Adrenal gland (tissue), 9 donors: ENCODE measurements at regions not wholly inside any gene's neighbourhood (a gene's known extent, or its start where the extent isn't known, plus 50 kb on each side); places are given as distances from the start of the nearest gene placed in this dataset.

ENCODE experiments used
- DNase-seq, 7 donors: peaks; one replicate each; pipeline ENCODE4 v3.0.0-alpha.2; 2019 to 2020
- H3K27ac ChIP-seq, 5 donors: fragments of 200-600 bp; sonication (generic) in 4 of 5; 1 replicate in 3 of 5; 2 replicates in 2 of 5; pipeline versions ENCODE4 v1.5.1 to v1.8.0; 2016 to 2020; ENCODE audit warnings: mild to moderate bottlenecking in 1 of 5
- H3K27me3 ChIP-seq: fragments of 200-600 bp; 2 replicates; pipeline ENCODE4 v1.8.0; 2021
- H3K36me3 ChIP-seq, 2 donors: fragments of 200-600 bp; replicated peaks in 1 of 2; 1 replicate in 1 of 2; 2 replicates in 1 of 2; pipeline versions ENCODE4 v1.5.1 to v1.8.0; 2018 to 2022
- H3K4me1 ChIP-seq, 2 donors: fragments of 200-600 bp; replicated peaks in 1 of 2; 1 replicate in 1 of 2; 2 replicates in 1 of 2; pipeline versions ENCODE4 v1.5.1 to v1.8.0; 2018 to 2021
- H3K4me3 ChIP-seq, 4 donors: fragments of 200-600 bp; sonication (generic) in 3 of 4; one replicate each; pipeline ENCODE4 v1.5.1; 2016 to 2018
- H3K9me3 ChIP-seq, 3 donors: fragments of 200-600 bp; sonication (generic) in 1 of 3; replicated peaks in 1 of 3; 1 replicate in 2 of 3; 2 replicates in 1 of 3; pipeline versions ENCODE4 v1.5.1 to v1.8.0; 2016 to 2021
- POLR2A ChIP-seq, 2 donors: fragments of 450-650 bp; IDR thresholded peaks; one replicate each; pipeline ENCODE4 v1.6.1; 2017; ENCODE audit warnings: antibody characterized with exemption in 2 of 2, mild to moderate bottlenecking in 2 of 2, moderate library complexity in 1 of 2
- WGBS, 4 donors: extraction: QIAGEN DNeasy Blood & Tissue Kit in 2 of 4; methylation state at CpG; one replicate each; pipeline versions ENCODE4 v1.1.5 to v1.1.7; 2013 to 2017; 5-methylcytosine and 5-hydroxymethylcytosine counted together
- intact Hi-C, 2 donors: fragments of 100-400 bp; cut with DNase I; formaldehyde crosslinking; loops; one replicate each; pipeline versions ENCODE4 v1.14.1 to v1.15.0; 2022 to 2023
- TF ChIP-seq, protein P1 (sequence below), 6 experiments: fragments of 450-650 bp in 4 of 6; fragments of 200-600 bp in 2 of 6; sonication (generic) in 1 of 6; IDR thresholded peaks; 1 replicate in 5 of 6; 2 replicates in 1 of 6; pipeline versions ENCODE4 v1.5.1 to v1.8.0; 2016 to 2021; ENCODE audit warnings: antibody characterized with exemption in 6 of 6, mild to moderate bottlenecking in 2 of 6, moderate library complexity in 1 of 6
- donor health status: healthy with polysubstance abuse.
- donor health status: Bipolar disorder and iron deficiency.
- donor health status: DM: yes; HTN: yes; CAD: no.
- donor health status: DM: no; HTN: no; CAD: no.
- donor health status: DM: no; HTN: no; CAD: no.

DNA sequence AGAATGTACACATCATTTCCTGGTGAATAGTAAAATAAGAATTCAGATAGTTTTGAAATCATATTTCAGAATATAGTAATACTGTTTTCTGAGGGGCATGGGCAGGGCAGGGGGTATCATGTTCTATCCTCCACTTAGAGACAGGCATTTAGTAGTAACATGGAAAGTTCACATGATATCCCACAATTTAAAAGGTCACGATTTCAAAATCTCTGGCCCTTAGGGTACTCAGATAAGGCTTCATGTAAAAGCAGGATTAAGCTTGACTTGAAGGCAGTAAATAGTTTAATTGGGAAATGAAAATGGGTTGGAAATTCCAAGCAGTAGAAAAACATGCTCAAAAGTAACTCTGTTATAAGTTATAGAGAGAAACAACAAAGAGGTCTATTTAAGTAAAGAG is 353.2 kb upstream of the AGTR1 start:
- no peak for DNase-seq
- Histone ChIP-seq H3K9me3 (no peaks in the 10 kb centered on the region), H3K27ac (no peak overlapping the region), H3K27me3 (no peaks in the 10 kb centered on the region), H3K4me3 (no peak overlapping the region), H3K36me3 (no peaks in the 10 kb centered on the region), H3K4me1 (no peaks in the 10 kb centered on the region)
- 67 to 79% (median 77%) methylated on average over 1 of the region's 1 CpG for WGBS, 4 donors
- TF ChIP-seq, protein P1, sequence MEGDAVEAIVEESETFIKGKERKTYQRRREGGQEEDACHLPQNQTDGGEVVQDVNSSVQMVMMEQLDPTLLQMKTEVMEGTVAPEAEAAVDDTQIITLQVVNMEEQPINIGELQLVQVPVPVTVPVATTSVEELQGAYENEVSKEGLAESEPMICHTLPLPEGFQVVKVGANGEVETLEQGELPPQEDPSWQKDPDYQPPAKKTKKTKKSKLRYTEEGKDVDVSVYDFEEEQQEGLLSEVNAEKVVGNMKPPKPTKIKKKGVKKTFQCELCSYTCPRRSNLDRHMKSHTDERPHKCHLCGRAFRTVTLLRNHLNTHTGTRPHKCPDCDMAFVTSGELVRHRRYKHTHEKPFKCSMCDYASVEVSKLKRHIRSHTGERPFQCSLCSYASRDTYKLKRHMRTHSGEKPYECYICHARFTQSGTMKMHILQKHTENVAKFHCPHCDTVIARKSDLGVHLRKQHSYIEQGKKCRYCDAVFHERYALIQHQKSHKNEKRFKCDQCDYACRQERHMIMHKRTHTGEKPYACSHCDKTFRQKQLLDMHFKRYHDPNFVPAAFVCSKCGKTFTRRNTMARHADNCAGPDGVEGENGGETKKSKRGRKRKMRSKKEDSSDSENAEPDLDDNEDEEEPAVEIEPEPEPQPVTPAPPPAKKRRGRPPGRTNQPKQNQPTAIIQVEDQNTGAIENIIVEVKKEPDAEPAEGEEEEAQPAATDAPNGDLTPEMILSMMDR (IDR thresholded peaks at IDR 0.05): no peak
- no peak for TF ChIP-seq POLR2A (IDR thresholded peaks at IDR 0.05)
- intact Hi-C loops: no loop called here

DNA sequence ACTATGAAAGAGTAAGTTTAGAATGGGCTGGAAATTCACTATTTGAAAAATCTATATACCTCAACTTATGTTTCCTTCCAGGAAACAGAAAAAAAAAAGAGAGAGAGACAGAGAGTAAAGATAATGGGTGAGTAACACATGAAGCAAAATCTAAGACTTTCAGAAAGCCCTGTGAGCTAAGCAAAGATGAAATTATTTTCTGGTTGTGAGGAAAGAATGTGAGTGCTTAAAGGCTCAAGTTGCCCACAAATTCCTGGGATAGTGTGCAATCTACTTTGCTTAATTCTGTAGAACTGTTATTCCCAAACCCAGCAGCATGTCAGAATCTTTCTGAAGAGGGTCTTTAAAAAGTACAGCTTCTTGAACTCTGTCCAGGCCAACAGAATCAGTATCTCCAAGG is 337.7 kb upstream of the AGTR1 start:
- intact Hi-C loops: no loop called here
- no peak for TF ChIP-seq POLR2A (IDR thresholded peaks at IDR 0.05)
- TF ChIP-seq, protein P1 (IDR thresholded peaks at IDR 0.05): no peak
- Histone ChIP-seq H3K27ac (no peak overlapping the region), H3K4me1 (no peaks in the 10 kb centered on the region), H3K27me3 (no peaks in the 10 kb centered on the region), H3K9me3 (no peaks in the 10 kb centered on the region), H3K4me3 (no peak overlapping the region), H3K36me3 (no peaks in the 10 kb centered on the region)
- no peak for DNase-seq

DNA sequence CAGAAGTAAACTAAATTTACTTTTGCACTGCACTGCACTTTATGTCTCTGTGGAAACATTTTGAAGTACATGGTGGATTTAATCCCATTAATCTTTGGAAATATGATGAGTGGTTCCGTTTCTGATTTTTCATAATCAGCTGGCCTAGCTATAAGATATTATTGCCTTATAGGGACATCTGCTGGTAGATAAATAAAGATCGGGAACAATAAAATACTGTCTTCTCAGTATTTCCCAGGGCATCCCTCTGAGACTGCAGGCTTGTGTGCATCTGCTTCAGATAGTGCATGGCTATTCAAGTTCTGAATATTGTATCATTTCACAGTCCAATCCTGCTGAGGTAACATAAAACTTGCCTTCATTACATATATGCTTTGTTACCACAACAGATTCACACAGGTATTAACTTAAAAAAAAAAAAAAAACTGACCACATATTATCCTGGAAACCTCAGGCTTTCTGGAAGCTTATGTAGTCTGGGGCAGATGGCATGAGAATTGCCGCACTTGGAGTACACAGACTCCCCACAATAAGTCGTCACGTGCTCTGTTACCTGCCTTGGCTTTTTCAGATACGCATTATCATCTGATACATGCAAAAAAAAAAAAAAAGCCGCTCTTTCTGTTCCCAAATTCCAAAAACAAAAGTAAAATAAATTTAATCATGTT is 330.8 kb upstream of the AGTR1 start:
- DNase-seq: no peak
- Histone ChIP-seq H3K4me3 (no peak overlapping the region), H3K27me3 (no peaks in the 10 kb centered on the region), H3K36me3 (no peaks in the 10 kb centered on the region), H3K9me3 (no peaks in the 10 kb centered on the region), H3K27ac (no peak overlapping the region), H3K4me1 (no peaks in the 10 kb centered on the region)
- 75 to 81% (median 76%) methylated on average over 7 of the region's 7 CpGs for WGBS, 4 donors
- TF ChIP-seq POLR2A (IDR thresholded peaks at IDR 0.05): no peak
- TF ChIP-seq, protein P1 (IDR thresholded peaks at IDR 0.05): no peak
- intact Hi-C loops: no loop called here

DNA sequence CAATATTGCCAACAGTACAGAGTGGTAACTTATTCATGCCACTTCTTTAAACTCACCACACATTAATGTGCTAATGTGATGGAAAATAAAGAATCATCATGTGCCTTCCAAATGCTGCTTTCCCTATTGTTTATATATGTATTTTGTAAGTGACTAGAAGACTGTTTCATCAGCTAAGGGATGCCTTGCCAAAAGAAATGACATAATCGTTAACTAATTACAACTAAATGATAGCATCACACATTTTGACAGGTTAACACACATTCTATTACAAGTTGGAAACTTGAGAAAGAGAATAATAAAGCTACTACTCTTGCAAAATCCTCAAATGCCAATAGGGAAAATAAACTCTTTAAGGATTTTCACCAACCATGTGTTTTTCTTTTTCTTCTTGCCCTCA is 329.9 kb upstream of the AGTR1 start:
- no peak overlapping the region for H3K4me3 ChIP-seq
- no peak for DNase-seq
- H3K9me3 ChIP-seq: no peaks in the 10 kb centered on the region
- no peak overlapping the region for H3K27ac ChIP-seq
- H3K36me3 ChIP-seq: no peaks in the 10 kb centered on the region
- WGBS, 4 donors: 61 to 83% (median 69%) methylated on average over 1 of the region's 1 CpG
- H3K4me1 ChIP-seq: no peaks in the 10 kb centered on the region
- TF ChIP-seq, protein P1 (IDR thresholded peaks at IDR 0.05): no peak
- no peak for TF ChIP-seq POLR2A (IDR thresholded peaks at IDR 0.05)
- intact Hi-C loops: no loop called here
- no peaks in the 10 kb centered on the region for H3K27me3 ChIP-seq
